HEK293 (cell line): ENCODE measurements at regions not wholly inside any gene's neighbourhood (a gene's known extent, or its start where the extent isn't known, plus 50 kb on each side); places are given as distances from the start of the nearest gene placed in this dataset.

Source experiments
- BCL11B ChIP-seq: fragments of 450-650 bp; formaldehyde crosslinking; IDR thresholded peaks from 2 replicates; pipeline ENCODE4 v1.5.1; 2016; ENCODE audit warnings: low read depth, missing biosample characterization, missing genetic modification characterization
- CTCF ChIP-seq: fragments of 450-650 bp; formaldehyde crosslinking; IDR thresholded peaks from 2 replicates; pipeline ENCODE4 v1.5.1; 2016; ENCODE audit warnings: missing biosample characterization, missing genetic modification characterization
- PBX3 ChIP-seq: sonication (generic); formaldehyde crosslinking; IDR thresholded peaks from 2 replicates; pipeline ENCODE4 v1.8.1; 2022; ENCODE audit warnings: mild to moderate bottlenecking, moderate library complexity, missing genetic modification reagents
- YY1 ChIP-seq: fragments of 450-650 bp; formaldehyde crosslinking; IDR thresholded peaks from 2 replicates; pipeline ENCODE4 v1.5.1; 2018; ENCODE audit warnings: missing biosample characterization, missing genetic modification characterization
- ZNF416 ChIP-seq: fragments of 450-650 bp; formaldehyde crosslinking; IDR thresholded peaks from 2 replicates; pipeline ENCODE4 v1.5.1; 2016; ENCODE audit warnings: missing biosample characterization, missing genetic modification characterization
- ZNF449 ChIP-seq: fragments of 450-650 bp; formaldehyde crosslinking; IDR thresholded peaks from 2 replicates; pipeline ENCODE4 v1.5.1; 2017; ENCODE audit warnings: missing biosample characterization, mild to moderate bottlenecking, missing genetic modification characterization, moderate library complexity
- ZNF626 ChIP-seq: fragments of 450-650 bp; sonication (Bioruptor Pico); formaldehyde crosslinking; IDR thresholded peaks from 2 replicates; pipeline ENCODE4 v1.5.1; 2018; ENCODE audit warnings: missing biosample characterization, missing genetic modification characterization, inconsistent platforms
- ZNF639 ChIP-seq: fragments of 450-650 bp; formaldehyde crosslinking; IDR thresholded peaks from 2 replicates; pipeline ENCODE4 v1.5.1; 2016; ENCODE audit warnings: missing biosample characterization, missing genetic modification characterization
- ZNF660 ChIP-seq: fragments of 450-650 bp; IDR thresholded peaks from 2 replicates; pipeline ENCODE4 v1.5.1; 2018; ENCODE audit warnings: missing biosample characterization, mild to moderate bottlenecking, missing genetic modification characterization
- ZNF776 ChIP-seq: fragments of 450-650 bp; formaldehyde crosslinking; IDR thresholded peaks from 2 replicates; pipeline ENCODE4 v1.5.0; 2017; ENCODE audit warnings: missing biosample characterization, missing genetic modification characterization, borderline replicate concordance

- no peak for TF ChIP-seq ZNF626 (tag by site-specific recombination)
- no peak for TF ChIP-seq ZNF416 (tag by site-specific recombination)
- TF ChIP-seq ZNF449 (tag by site-specific recombination), result no peak
- TF ChIP-seq CTCF (tag by site-specific recombination), result no peak
- no peak for TF ChIP-seq ZNF660
- no peak for TF ChIP-seq BCL11B (tag by site-specific recombination)
- no peak for TF ChIP-seq ZNF776 (tag by site-specific recombination)
- no peak for TF ChIP-seq ZNF639 (tag by site-specific recombination)
- TF ChIP-seq YY1 (tag by site-specific recombination), result no peak
- no peak for TF ChIP-seq PBX3
Measured at GRCh38 chr21:41632748-41633475, 125.0 kb upstream of the TMPRSS2 start.
